ENCODE measurements at regions not wholly inside any gene's neighbourhood (a gene's known extent, or its start where the extent isn't known, plus 50 kb on each side); places are given as distances from the start of the nearest gene placed in this dataset.

DNA sequence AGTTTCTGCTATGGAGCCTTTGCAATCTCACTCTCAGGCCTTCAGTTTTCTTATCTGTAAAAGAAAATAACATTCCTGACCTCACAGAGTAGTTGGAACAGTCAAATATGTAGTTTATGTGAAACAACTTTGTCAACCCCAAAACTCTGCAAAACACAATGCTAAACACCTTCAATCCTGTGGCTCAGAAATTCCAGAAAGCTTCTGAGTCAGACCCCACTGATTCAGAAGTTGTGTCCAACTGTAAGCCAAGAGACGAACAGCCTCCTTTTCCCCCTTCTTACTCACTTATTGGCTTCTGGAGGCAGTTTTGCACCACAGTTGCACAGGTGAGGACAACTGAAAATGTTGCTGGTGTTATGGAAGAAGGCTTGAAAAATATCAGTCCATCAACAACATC, 52.9 kb downstream of the TMSB4Y start:
- Histone ChIP-seq H3K36me3 (ENCODE audit: control insufficient read depth in 3 of 3, insufficient read depth in 2 of 3, low read depth in 1 of 3, low read length in 3 of 3) (no peaks in the 10 kb centered on the region), H3K9me3 (ENCODE audit: control insufficient read depth in 2 of 2, insufficient read depth in 1 of 2, low read depth in 1 of 2, low read length in 1 of 2) (no peaks in the 10 kb centered on the region), H3K4me3 (ENCODE audit: low read depth in 1 of 3, low read length in 3 of 3) (no peak overlapping the region), H3K27ac (ENCODE audit: low read depth in 1 of 3, low read length in 2 of 3) (no peak overlapping the region), H3K4me1 (ENCODE audit: control insufficient read depth in 3 of 3, insufficient read depth in 2 of 3, low read depth in 1 of 3, low read length in 2 of 3) (no peaks in the 10 kb centered on the region), H3K27me3 (ENCODE audit: control insufficient read depth in 3 of 3, insufficient read depth in 3 of 3, low read length in 3 of 3) (peaks cover 0 to 2% (median 0%) of the 10 kb centered on the region in 3 donors)
- DNase-seq (no peak), FAIRE-seq (no peak)
- WGBS, 3 donors = 85 to 88% methylated on average over 1 of the region's 1 CpG; no CpG with 5 or more reads in 1 of the 3 donors

DNA sequence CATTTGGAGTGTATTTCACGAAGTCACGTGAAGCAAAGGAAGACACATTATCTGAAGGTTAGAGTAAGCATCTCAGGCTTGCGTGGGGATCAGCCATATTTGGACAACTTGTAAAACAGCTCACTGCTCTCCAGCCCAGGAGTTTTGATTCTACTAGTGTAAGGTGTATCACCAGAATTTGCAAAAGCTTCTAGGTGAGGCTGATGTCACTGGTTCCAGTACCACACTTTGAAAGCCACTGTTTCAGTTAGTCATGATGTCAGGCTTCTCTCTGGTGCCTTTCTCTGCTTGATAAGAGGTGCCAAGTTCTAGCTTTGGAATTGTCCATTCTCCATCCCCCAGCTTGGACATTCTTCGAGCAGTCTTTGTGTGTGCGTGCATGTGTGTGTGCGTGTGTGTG, 62.3 kb downstream of the TMSB4Y start:
- DNase-seq (no peak), FAIRE-seq (no peak)
- WGBS, 3 donors = 95 to 97% methylated on average over 6 of the region's 6 CpGs; no CpG with 5 or more reads in 1 of the 3 donors
- Histone ChIP-seq H3K27me3 (ENCODE audit: control insufficient read depth in 3 of 3, insufficient read depth in 3 of 3, low read length in 3 of 3) (no peaks in the 10 kb centered on the region), H3K36me3 (ENCODE audit: control insufficient read depth in 3 of 3, insufficient read depth in 2 of 3, low read depth in 1 of 3, low read length in 3 of 3) (no peaks in the 10 kb centered on the region), H3K9me3 (ENCODE audit: control insufficient read depth in 2 of 2, insufficient read depth in 1 of 2, low read depth in 1 of 2, low read length in 1 of 2) (no peaks in the 10 kb centered on the region), H3K4me1 (ENCODE audit: control insufficient read depth in 3 of 3, insufficient read depth in 2 of 3, low read depth in 1 of 3, low read length in 2 of 3) (no peaks in the 10 kb centered on the region), H3K27ac (ENCODE audit: low read depth in 1 of 3, low read length in 2 of 3) (no peak overlapping the region), H3K4me3 (ENCODE audit: low read depth in 1 of 3, low read length in 3 of 3) (no peak overlapping the region)

- no peaks in the 10 kb centered on the region for H3K27me3 ChIP-seq (ENCODE audit: control insufficient read depth in 3 of 3, insufficient read depth in 3 of 3, low read length in 3 of 3)
- no peaks in the 10 kb centered on the region for H3K36me3 ChIP-seq (ENCODE audit: control insufficient read depth in 3 of 3, insufficient read depth in 2 of 3, low read depth in 1 of 3, low read length in 3 of 3)
- no peaks in the 10 kb centered on the region for H3K9me3 ChIP-seq (ENCODE audit: control insufficient read depth in 2 of 2, insufficient read depth in 1 of 2, low read depth in 1 of 2, low read length in 1 of 2)
- H3K27ac ChIP-seq (ENCODE audit: low read depth in 1 of 3, low read length in 2 of 3) = no peak overlapping the region
- DNase-seq (no peak), FAIRE-seq (no peak)
- WGBS, 3 donors = 76 to 91% methylated on average over 2 of the region's 2 CpGs; no CpG with 5 or more reads in 1 of the 3 donors
- H3K4me1 ChIP-seq (ENCODE audit: control insufficient read depth in 3 of 3, insufficient read depth in 2 of 3, low read depth in 1 of 3, low read length in 2 of 3) = no peaks in the 10 kb centered on the region
- no peak overlapping the region for H3K4me3 ChIP-seq (ENCODE audit: low read depth in 1 of 3, low read length in 3 of 3)
Observed at GRCh38 chrY:13790108-13790793, 86.6 kb downstream of the TMSB4Y start.

GRCh38 chrY:13795067-13795466, 91.4 kb downstream of the TMSB4Y start:
- WGBS, 3 donors = 91 to 94% methylated on average over 1 of the region's 1 CpG; no CpG with 5 or more reads in 1 of the 3 donors
- FAIRE-seq = no peak

GRCh38 chrY:13802828-13803227, 99.1 kb downstream of the TMSB4Y start:
- H3K27me3 ChIP-seq (ENCODE audit: control insufficient read depth in 3 of 3, insufficient read depth in 3 of 3, low read length in 3 of 3) = no peaks in the 10 kb centered on the region
- H3K9me3 ChIP-seq (ENCODE audit: control insufficient read depth in 2 of 2, insufficient read depth in 1 of 2, low read depth in 1 of 2, low read length in 1 of 2) = no peaks in the 10 kb centered on the region
- no peak for FAIRE-seq
- 72 to 93% methylated on average over 7 of the region's 7 CpGs; no CpG with 5 or more reads in 1 of the 3 donors for WGBS, 3 donors
- H3K27ac ChIP-seq (ENCODE audit: low read depth in 1 of 3, low read length in 2 of 3) = no peak overlapping the region
- no peak for DNase-seq
- no peak overlapping the region for H3K4me3 ChIP-seq (ENCODE audit: low read depth in 1 of 3, low read length in 3 of 3)
- H3K36me3 ChIP-seq (ENCODE audit: control insufficient read depth in 3 of 3, insufficient read depth in 2 of 3, low read depth in 1 of 3, low read length in 3 of 3) = no peaks in the 10 kb centered on the region
- H3K4me1 ChIP-seq (ENCODE audit: control insufficient read depth in 3 of 3, insufficient read depth in 2 of 3, low read depth in 1 of 3, low read length in 2 of 3) = no peaks in the 10 kb centered on the region

More at GRCh38 chrY:13795067-13795466, 91.4 kb downstream of the TMSB4Y start:
- Histone ChIP-seq H3K4me3 (ENCODE audit: low read depth in 1 of 3, low read length in 3 of 3) (no peak overlapping the region), H3K27me3 (ENCODE audit: control insufficient read depth in 3 of 3, insufficient read depth in 3 of 3, low read length in 3 of 3) (no peaks in the 10 kb centered on the region), H3K27ac (ENCODE audit: low read depth in 1 of 3, low read length in 2 of 3) (no peak overlapping the region), H3K4me1 (ENCODE audit: control insufficient read depth in 3 of 3, insufficient read depth in 2 of 3, low read depth in 1 of 3, low read length in 2 of 3) (no peaks in the 10 kb centered on the region), H3K9me3 (ENCODE audit: control insufficient read depth in 2 of 2, insufficient read depth in 1 of 2, low read depth in 1 of 2, low read length in 1 of 2) (no peaks in the 10 kb centered on the region), H3K36me3 (ENCODE audit: control insufficient read depth in 3 of 3, insufficient read depth in 2 of 3, low read depth in 1 of 3, low read length in 3 of 3) (no peaks in the 10 kb centered on the region)
- DNase-seq = no peak

DNA sequence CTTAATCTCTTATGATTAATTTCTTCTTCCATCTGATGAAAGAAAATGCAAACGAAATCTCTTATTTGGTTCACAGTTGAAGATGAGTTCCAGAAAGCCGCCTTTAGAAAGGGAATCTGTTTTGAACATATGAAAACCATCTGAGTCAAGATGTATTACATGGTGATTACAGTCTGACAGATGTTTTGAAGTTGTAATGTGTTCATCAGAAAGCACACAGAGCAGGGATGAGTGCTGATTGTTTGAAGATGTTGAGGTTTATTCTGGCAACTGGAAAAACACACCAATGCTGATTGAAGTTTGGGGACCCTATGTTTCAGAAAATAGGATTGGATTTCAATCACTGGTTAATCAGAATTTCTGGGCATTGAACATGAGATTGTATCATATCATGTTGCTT, 99.7 kb downstream of the TMSB4Y start:
- Histone ChIP-seq H3K4me3 (ENCODE audit: low read depth in 1 of 3, low read length in 3 of 3) (no peak overlapping the region), H3K4me1 (ENCODE audit: control insufficient read depth in 3 of 3, insufficient read depth in 2 of 3, low read depth in 1 of 3, low read length in 2 of 3) (no peaks in the 10 kb centered on the region), H3K9me3 (ENCODE audit: control insufficient read depth in 2 of 2, insufficient read depth in 1 of 2, low read depth in 1 of 2, low read length in 1 of 2) (no peaks in the 10 kb centered on the region), H3K27me3 (ENCODE audit: control insufficient read depth in 3 of 3, insufficient read depth in 3 of 3, low read length in 3 of 3) (no peaks in the 10 kb centered on the region), H3K27ac (ENCODE audit: low read depth in 1 of 3, low read length in 2 of 3) (no peak overlapping the region), H3K36me3 (ENCODE audit: control insufficient read depth in 3 of 3, insufficient read depth in 2 of 3, low read depth in 1 of 3, low read length in 3 of 3) (no peaks in the 10 kb centered on the region)
- no peak for FAIRE-seq
- no peak for DNase-seq
- 70 to 77% methylated on average over 2 of the region's 2 CpGs; no CpG with 5 or more reads in 1 of the 3 donors for WGBS, 3 donors

DNA sequence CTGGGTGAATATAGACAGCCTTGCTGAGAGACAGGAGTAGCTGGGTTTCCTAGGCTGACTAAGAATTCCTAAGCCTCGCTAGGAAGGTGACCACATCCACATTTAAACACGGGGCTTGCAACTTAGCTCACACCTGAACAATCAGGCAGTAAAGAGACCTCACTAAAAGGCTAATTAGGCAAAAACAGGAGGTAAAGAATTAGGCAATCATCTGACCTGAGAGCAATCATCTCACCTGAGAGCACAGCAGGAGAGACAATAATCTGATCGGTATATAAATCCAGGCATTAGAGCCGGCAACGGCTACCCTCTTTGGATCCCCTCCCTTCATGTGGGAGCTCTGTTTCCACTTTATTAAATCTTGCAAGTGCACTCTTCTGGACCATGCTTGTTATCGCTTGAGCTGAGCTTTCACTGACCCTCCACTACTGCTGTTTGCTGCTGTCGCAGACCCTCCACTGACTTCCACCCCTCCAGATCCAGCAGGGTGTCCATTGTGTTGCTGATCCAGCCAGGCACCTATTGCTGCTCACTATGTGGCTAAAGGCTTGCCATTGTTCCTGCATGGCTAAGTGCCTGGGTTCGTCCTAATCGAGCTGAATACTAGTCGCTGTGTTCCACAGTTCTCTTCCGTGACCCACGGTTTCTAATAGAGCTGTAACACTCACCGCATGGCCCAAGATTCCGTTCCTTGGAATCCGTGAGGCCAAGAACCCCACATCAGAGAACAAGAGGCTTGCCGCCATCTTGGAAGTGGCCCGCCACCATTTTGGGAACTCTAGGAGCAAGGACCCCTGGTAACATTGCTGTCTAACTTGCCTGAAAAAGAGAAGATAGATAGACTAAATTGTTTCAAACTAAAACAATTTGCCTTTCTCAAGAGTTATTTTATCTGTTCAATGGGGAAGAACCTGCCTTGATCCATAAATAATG, 100.7 kb downstream of the TMSB4Y start:
- 80 to 89% methylated on average over 17 of the region's 17 CpGs; no CpG with 5 or more reads in 1 of the 3 donors for WGBS, 3 donors
- no peaks in the 10 kb centered on the region for H3K4me1 ChIP-seq (ENCODE audit: control insufficient read depth in 3 of 3, insufficient read depth in 2 of 3, low read depth in 1 of 3, low read length in 2 of 3)

GRCh38 chrY:13805057-13805735, 101.5 kb downstream of the TMSB4Y start:
- H3K9me3 ChIP-seq (ENCODE audit: control insufficient read depth in 2 of 2, insufficient read depth in 1 of 2, low read depth in 1 of 2, low read length in 1 of 2) = no peaks in the 10 kb centered on the region
- FAIRE-seq (no peak), DNase-seq (no peak)
- H3K27me3 ChIP-seq (ENCODE audit: control insufficient read depth in 3 of 3, insufficient read depth in 3 of 3, low read length in 3 of 3) = no peaks in the 10 kb centered on the region
- H3K36me3 ChIP-seq (ENCODE audit: control insufficient read depth in 3 of 3, insufficient read depth in 2 of 3, low read depth in 1 of 3, low read length in 3 of 3) = no peaks in the 10 kb centered on the region
- no peak overlapping the region for H3K4me3 ChIP-seq (ENCODE audit: low read depth in 1 of 3, low read length in 3 of 3)
- H3K27ac ChIP-seq (ENCODE audit: low read depth in 1 of 3, low read length in 2 of 3) = no peak overlapping the region
- WGBS, 3 donors = 62 to 77% methylated on average over 2 of the region's 2 CpGs; no CpG with 5 or more reads in 1 of the 3 donors
- no peaks in the 10 kb centered on the region for H3K4me1 ChIP-seq (ENCODE audit: control insufficient read depth in 3 of 3, insufficient read depth in 2 of 3, low read depth in 1 of 3, low read length in 2 of 3)

More for the DNA sequence above, 100.7 kb downstream of the TMSB4Y start:
- FAIRE-seq (no peak), DNase-seq (no peak)
- H3K27me3 ChIP-seq (ENCODE audit: control insufficient read depth in 3 of 3, insufficient read depth in 3 of 3, low read length in 3 of 3) = no peaks in the 10 kb centered on the region
- no peak overlapping the region for H3K27ac ChIP-seq (ENCODE audit: low read depth in 1 of 3, low read length in 2 of 3)
- no peaks in the 10 kb centered on the region for H3K36me3 ChIP-seq (ENCODE audit: control insufficient read depth in 3 of 3, insufficient read depth in 2 of 3, low read depth in 1 of 3, low read length in 3 of 3)
- no peaks in the 10 kb centered on the region for H3K9me3 ChIP-seq (ENCODE audit: control insufficient read depth in 2 of 2, insufficient read depth in 1 of 2, low read depth in 1 of 2, low read length in 1 of 2)
- no peak overlapping the region for H3K4me3 ChIP-seq (ENCODE audit: low read depth in 1 of 3, low read length in 3 of 3)
